Activated naive CD4-positive, alpha-beta T cell treated with Interleukin-2 at 50 U/mL for 16 hours (primary cell): ENCODE measurements at regions not wholly inside any gene's neighbourhood (a gene's known extent, or its start where the extent isn't known, plus 50 kb on each side); places are given as distances from the start of the nearest gene placed in this dataset.
"Not testable (repeated sequence)": the region's sequence is repeated elsewhere in the genome, so short reads cannot be mapped to it uniquely, and the experiment has no call there.

Experiments
- DNase-seq: peaks from one replicate; pipeline ENCODE4 v3.0.0-alpha.2; 2020

GRCh38 chr17:27365329-27365945 lies 71.5 kb downstream of the WSB1 start:
- DNase-seq, result not testable (repeated sequence)

GRCh38 chr17:27366437-27366836 lies 72.5 kb downstream of the WSB1 start:
- DNase-seq, result no peak

GRCh38 chr17:27367121-27367981 lies 73.4 kb downstream of the WSB1 start:
- no peak for DNase-seq

- DNase-seq, result no peak
These were observed 74.4 kb downstream of the WSB1 start for GRCh38 chr17:27368151-27368795.

GRCh38 chr17:27368980-27369379 lies 75.1 kb downstream of the WSB1 start:
- DNase-seq, result no peak

- no peak for DNase-seq
These were observed 76.9 kb downstream of the WSB1 start for GRCh38 chr17:27370776-27371175.

- not testable (repeated sequence) for DNase-seq
These were observed 79.8 kb downstream of the WSB1 start for GRCh38 chr17:27373695-27374094.

GRCh38 chr17:27376637-27377547 lies 79.4 kb upstream of the KSR1 start:
- DNase-seq, result no peak

- DNase-seq, result no peak
These were observed 77.6 kb upstream of the KSR1 start for GRCh38 chr17:27378482-27379175.

- no peak for DNase-seq
These were observed 76.2 kb upstream of the KSR1 start for GRCh38 chr17:27379888-27380533.

- DNase-seq, result no peak
These were observed 75.7 kb upstream of the KSR1 start for GRCh38 chr17:27380551-27380950.

- DNase-seq, result peak; percentile 83
These were observed 75.2 kb upstream of the KSR1 start for GRCh38 chr17:27381007-27381501.

- DNase-seq, result no peak
These were observed 74.2 kb upstream of the KSR1 start for GRCh38 chr17:27382025-27382424.

- no peak for DNase-seq
These were observed 72.0 kb upstream of the KSR1 start for GRCh38 chr17:27384261-27384701.

GRCh38 chr17:27384726-27385125 lies 71.5 kb upstream of the KSR1 start:
- no peak for DNase-seq

GRCh38 chr17:27385626-27386025 lies 70.6 kb upstream of the KSR1 start:
- DNase-seq, result no peak

GRCh38 chr17:27386206-27387075 lies 69.8 kb upstream of the KSR1 start:
- DNase-seq, result no peak

GRCh38 chr17:27389542-27390140 lies 66.6 kb upstream of the KSR1 start:
- DNase-seq, result no peak

- DNase-seq, result no peak
These were observed 65.7 kb upstream of the KSR1 start for GRCh38 chr17:27390540-27390939.

- DNase-seq, result no peak
These were observed 64.8 kb upstream of the KSR1 start for GRCh38 chr17:27391427-27391826.
